Keratinocyte (primary cell): ENCODE measurements at regions not wholly inside any gene's neighbourhood (a gene's known extent, or its start where the extent isn't known, plus 50 kb on each side); places are given as distances from the start of the nearest gene placed in this dataset.

ENCODE experiments used
- DNase-seq: peaks from one replicate; pipeline ENCODE4 v3.0.0-alpha.2; 2011; ENCODE audit warnings: low read depth, missing footprints, low spot score
- FAIRE-seq: peaks from 2 replicates; lab custom pipeline; 2011; peaks lifted over from hg19 to GRCh38; lab: Jason Lieb, UNC
- H2AFZ ChIP-seq: 2 replicates; pipeline ENCODE4 v1.6.0; 2012; ENCODE audit warnings: low read length, control low read depth, inconsistent platforms; ENCODE audit not compliant: control insufficient read depth
- H3K27ac ChIP-seq: 2 replicates; pipeline ENCODE4 v1.5.1; 2011; ENCODE audit warnings: low read length; ENCODE audit not compliant: control insufficient read depth, insufficient read depth
- H3K27me3 ChIP-seq: 3 replicates; pipeline ENCODE4 v1.6.0; 2011; ENCODE audit warnings: low read length; ENCODE audit not compliant: control insufficient read depth, insufficient read depth; ENCODE audit errors: extremely low read depth
- H3K36me3 ChIP-seq, 2 experiments: 2 replicates in 1 of 2; 3 replicates in 1 of 2; pipeline ENCODE4 v1.5.1; 2011; ENCODE audit warnings: low read length in 2 of 2, mild to moderate bottlenecking in 1 of 2; ENCODE audit not compliant: control insufficient read depth in 2 of 2, insufficient read depth in 2 of 2; ENCODE audit errors: extremely low read depth in 1 of 2
- H3K4me1 ChIP-seq: 3 replicates; pipeline ENCODE4 v1.5.1; 2011; ENCODE audit warnings: low read length; ENCODE audit not compliant: control insufficient read depth, insufficient read depth; ENCODE audit errors: extremely low read depth
- H3K4me2 ChIP-seq: 3 replicates; pipeline ENCODE4 v1.6.0; 2011; ENCODE audit warnings: low read depth, low read length; ENCODE audit not compliant: control insufficient read depth, insufficient read depth; ENCODE audit errors: extremely low read depth
- H3K4me3 ChIP-seq, 3 experiments: fragments of 200-600 bp in 1 of 3; sonication (generic) in 1 of 3; 2 replicates in 2 of 3; 3 replicates in 1 of 3; pipeline ENCODE4 v1.5.1; 2011 to 2016; ENCODE audit warnings: low read length in 3 of 3, mild to moderate bottlenecking in 3 of 3, control low read depth in 2 of 3, inconsistent platforms in 1 of 3, low read depth in 1 of 3, mixed read lengths in 1 of 3, mixed run types in 1 of 3, moderate library complexity in 1 of 3; ENCODE audit not compliant: control insufficient read depth in 2 of 3, insufficient read depth in 2 of 3; ENCODE audit errors: extremely low read depth in 1 of 3
- H3K79me2 ChIP-seq: 2 replicates; pipeline ENCODE4 v1.6.0; 2012; ENCODE audit warnings: low read length; ENCODE audit not compliant: control insufficient read depth, insufficient read depth
- H3K9ac ChIP-seq: 3 replicates; pipeline ENCODE4 v1.6.0; 2011; ENCODE audit warnings: low read length; ENCODE audit not compliant: control insufficient read depth, insufficient read depth; ENCODE audit errors: extremely low read depth
- H3K9me1 ChIP-seq: 3 replicates; pipeline ENCODE4 v1.6.0; 2011; ENCODE audit warnings: low read length; ENCODE audit not compliant: control insufficient read depth, insufficient read depth; ENCODE audit errors: extremely low read depth
- H3K9me3 ChIP-seq: 2 replicates; pipeline ENCODE4 v1.5.1; 2012; ENCODE audit warnings: low read depth, low read length; ENCODE audit not compliant: control insufficient read depth
- H4K20me1 ChIP-seq: 3 replicates; pipeline ENCODE4 v1.6.0; 2011; ENCODE audit warnings: low read length; ENCODE audit not compliant: control insufficient read depth, insufficient read depth; ENCODE audit errors: extremely low read depth
- EZH2 ChIP-seq: IDR thresholded peaks from one replicate; pipeline ENCODE4 v1.6.1; 2012; ENCODE audit warnings: inconsistent platforms, mild to moderate bottlenecking, low read length, moderate library complexity
- dilution Hi-C: fragments of 300-500 bp; cut with MboI; formaldehyde crosslinking; loops from one replicate; pipeline ENCODE4 v1.7.0; 2020; ENCODE audit warnings: low sequenced_read_pairs; ENCODE audit not compliant: extremely low pct_ligation_motif_present
- TF ChIP-seq, protein P1 (sequence below), 3 experiments: IDR thresholded peaks in 1 of 3; conservative IDR thresholded peaks in 1 of 3; optimal IDR thresholded peaks in 1 of 3; 2 replicates in 2 of 3; 3 replicates in 1 of 3; pipeline versions ENCODE3 to v1.5.1; 2011; ENCODE audit warnings: low read length in 3 of 3, mild to moderate bottlenecking in 3 of 3, moderate library complexity in 2 of 3, control low read depth in 1 of 3, inconsistent platforms in 1 of 3; ENCODE audit not compliant: insufficient read depth in 2 of 3; ENCODE audit errors: extremely low read depth in 1 of 3

DNA sequence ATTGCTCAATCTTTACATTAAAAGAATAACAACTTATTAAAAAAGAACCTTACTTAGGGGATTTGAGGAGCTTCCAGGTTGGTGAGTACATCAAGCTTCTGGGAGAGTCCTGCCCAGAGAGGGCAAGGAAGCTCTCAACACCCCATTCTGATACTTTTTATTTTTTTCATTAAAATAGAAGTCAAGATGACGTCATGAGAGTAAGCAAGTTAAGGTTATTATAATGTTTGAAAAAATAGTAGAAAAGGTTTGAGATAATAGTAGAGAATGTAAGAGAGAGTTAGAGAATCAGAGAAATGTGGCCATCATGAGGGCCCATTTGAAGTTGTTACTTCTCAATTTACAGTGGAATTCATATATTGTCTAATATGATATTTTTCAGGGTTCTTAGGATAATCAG lies 221.0 kb upstream of the SLC16A7 start:
- FAIRE-seq (no peak), DNase-seq (no peak)
- no peaks in the 10 kb centered on the region for H3K27me3 ChIP-seq
- H3K79me2 ChIP-seq = no peaks in the 10 kb centered on the region
- no peaks in the 10 kb centered on the region for H3K9me3 ChIP-seq
- no peak overlapping the region for H3K4me2 ChIP-seq
- no peak overlapping the region for H3K4me3 ChIP-seq
- no peaks in the 10 kb centered on the region for H3K36me3 ChIP-seq
- TF ChIP-seq EZH2 = no peak
- TF ChIP-seq, protein P1, sequence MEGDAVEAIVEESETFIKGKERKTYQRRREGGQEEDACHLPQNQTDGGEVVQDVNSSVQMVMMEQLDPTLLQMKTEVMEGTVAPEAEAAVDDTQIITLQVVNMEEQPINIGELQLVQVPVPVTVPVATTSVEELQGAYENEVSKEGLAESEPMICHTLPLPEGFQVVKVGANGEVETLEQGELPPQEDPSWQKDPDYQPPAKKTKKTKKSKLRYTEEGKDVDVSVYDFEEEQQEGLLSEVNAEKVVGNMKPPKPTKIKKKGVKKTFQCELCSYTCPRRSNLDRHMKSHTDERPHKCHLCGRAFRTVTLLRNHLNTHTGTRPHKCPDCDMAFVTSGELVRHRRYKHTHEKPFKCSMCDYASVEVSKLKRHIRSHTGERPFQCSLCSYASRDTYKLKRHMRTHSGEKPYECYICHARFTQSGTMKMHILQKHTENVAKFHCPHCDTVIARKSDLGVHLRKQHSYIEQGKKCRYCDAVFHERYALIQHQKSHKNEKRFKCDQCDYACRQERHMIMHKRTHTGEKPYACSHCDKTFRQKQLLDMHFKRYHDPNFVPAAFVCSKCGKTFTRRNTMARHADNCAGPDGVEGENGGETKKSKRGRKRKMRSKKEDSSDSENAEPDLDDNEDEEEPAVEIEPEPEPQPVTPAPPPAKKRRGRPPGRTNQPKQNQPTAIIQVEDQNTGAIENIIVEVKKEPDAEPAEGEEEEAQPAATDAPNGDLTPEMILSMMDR (optimal IDR thresholded peaks at IDR 0.05 in 1 of 3, IDR thresholded peaks at IDR 0.05 in 1 of 3, conservative IDR thresholded peaks at IDR 0.05 in 1 of 3; ENCODE audit: extremely low read depth in 1 of 3, insufficient read depth in 2 of 3, low read length in 3 of 3) = no peak
- dilution Hi-C loops = no loop called here
- H4K20me1 ChIP-seq = no peaks in the 10 kb centered on the region
- H3K9ac ChIP-seq = no peak overlapping the region
- no peaks in the 10 kb centered on the region for H3K4me1 ChIP-seq
- H3K9me1 ChIP-seq = no peaks in the 10 kb centered on the region
- H3K27ac ChIP-seq = no peak overlapping the region
- H2AFZ ChIP-seq = no peak overlapping the region

- DNase-seq = no peak
- H3K4me1 ChIP-seq = no peaks in the 10 kb centered on the region
- dilution Hi-C loops = no loop called here
- no peaks in the 10 kb centered on the region for H4K20me1 ChIP-seq
- H3K27me3 ChIP-seq = no peaks in the 10 kb centered on the region
- H3K9me3 ChIP-seq = no peaks in the 10 kb centered on the region
- FAIRE-seq = no peak
- H2AFZ ChIP-seq = no peak overlapping the region
- H3K79me2 ChIP-seq = no peaks in the 10 kb centered on the region
- no peak overlapping the region for H3K27ac ChIP-seq
- no peak overlapping the region for H3K4me2 ChIP-seq
- no peaks in the 10 kb centered on the region for H3K36me3 ChIP-seq
- H3K9ac ChIP-seq = no peak overlapping the region
- no peak overlapping the region for H3K4me3 ChIP-seq
- H3K9me1 ChIP-seq = no peaks in the 10 kb centered on the region
- TF ChIP-seq, protein P1 (optimal IDR thresholded peaks at IDR 0.05 in 1 of 3, IDR thresholded peaks at IDR 0.05 in 1 of 3, conservative IDR thresholded peaks at IDR 0.05 in 1 of 3; ENCODE audit: extremely low read depth in 1 of 3, insufficient read depth in 2 of 3, low read length in 3 of 3) = peak in 2 of 3 experiments; percentile 43 to 47
- no peak for TF ChIP-seq EZH2
Observed at GRCh38 chr12:59372956-59373355, 222.9 kb upstream of the SLC16A7 start.
